Lung (tissue), 11 donors: ENCODE measurements at regions not wholly inside any gene's neighbourhood (a gene's known extent, or its start where the extent isn't known, plus 50 kb on each side); places are given as distances from the start of the nearest gene placed in this dataset.

Source experiments
- ATAC-seq: fragments of 200-7000 bp; cut with Tn5 transposase; one replicate; pipeline ENCODE4 v1.9.1; 2020; ENCODE audit warnings: moderate number of reproducible peaks; ENCODE audit not compliant: insufficient read depth, low FRiP score
- DNase-seq, 3 donors: peaks; one replicate each; pipeline ENCODE4 v3.0.0-alpha.2; 2013 to 2017
- H3K27ac ChIP-seq, 2 donors: one replicate each; pipeline ENCODE4 v1.5.1; 2013; ENCODE audit warnings: mild to moderate bottlenecking in 2 of 2, moderate library complexity in 2 of 2, control low read depth in 1 of 2, inconsistent platforms in 1 of 2, low read depth in 1 of 2, low read length in 1 of 2
- H3K27me3 ChIP-seq, 3 donors: one replicate each; pipeline ENCODE4 v1.5.1; 2013; ENCODE audit warnings: low read length in 2 of 3; ENCODE audit not compliant: control insufficient read depth in 3 of 3, insufficient read depth in 3 of 3
- H3K36me3 ChIP-seq, 4 donors: one replicate each; pipeline ENCODE4 v1.5.1; 2013; ENCODE audit warnings: low read length in 4 of 4, mild to moderate bottlenecking in 1 of 4, moderate library complexity in 1 of 4; ENCODE audit not compliant: control insufficient read depth in 4 of 4, insufficient read depth in 4 of 4
- H3K4me1 ChIP-seq, 5 donors: one replicate each; pipeline ENCODE4 v1.5.1; 2013; ENCODE audit warnings: low read length in 5 of 5, mild to moderate bottlenecking in 2 of 5, moderate library complexity in 1 of 5; ENCODE audit not compliant: control insufficient read depth in 5 of 5, insufficient read depth in 5 of 5
- H3K4me3 ChIP-seq: one replicate; pipeline ENCODE4 v1.5.1; 2013; ENCODE audit warnings: mild to moderate bottlenecking, control low read depth, moderate library complexity
- H3K9ac ChIP-seq, 2 donors: one replicate each; pipeline ENCODE4 v1.5.1; 2013; ENCODE audit warnings: low read length in 2 of 2, control low read depth in 1 of 2; ENCODE audit not compliant: insufficient read depth in 1 of 2
- H3K9me3 ChIP-seq, 4 donors: one replicate each; pipeline ENCODE4 v1.5.1; 2013; ENCODE audit warnings: low read length in 3 of 4, mild to moderate bottlenecking in 1 of 4, moderate library complexity in 1 of 4; ENCODE audit not compliant: control insufficient read depth in 4 of 4, insufficient read depth in 3 of 4
- WGBS, 2 donors: extraction: QIAGEN DNeasy Blood & Tissue Kit; methylation state at CpG; one replicate each; pipeline ENCODE4 v1.1.7; 2013; 5-methylcytosine and 5-hydroxymethylcytosine counted together
- TF ChIP-seq, protein P1 (sequence below): IDR thresholded peaks from 2 replicates; pipeline ENCODE4 v1.5.1; 2012; ENCODE audit warnings: mild to moderate bottlenecking; ENCODE audit errors: control extremely low read depth, extremely low read depth
- donor health status: control.
- donor health status: control.
- donor health status: Bipolar disorder and iron deficiency.
- donor health status: healthy.
- donor health status: DM: yes; HTN: yes; CAD: no.

DNA sequence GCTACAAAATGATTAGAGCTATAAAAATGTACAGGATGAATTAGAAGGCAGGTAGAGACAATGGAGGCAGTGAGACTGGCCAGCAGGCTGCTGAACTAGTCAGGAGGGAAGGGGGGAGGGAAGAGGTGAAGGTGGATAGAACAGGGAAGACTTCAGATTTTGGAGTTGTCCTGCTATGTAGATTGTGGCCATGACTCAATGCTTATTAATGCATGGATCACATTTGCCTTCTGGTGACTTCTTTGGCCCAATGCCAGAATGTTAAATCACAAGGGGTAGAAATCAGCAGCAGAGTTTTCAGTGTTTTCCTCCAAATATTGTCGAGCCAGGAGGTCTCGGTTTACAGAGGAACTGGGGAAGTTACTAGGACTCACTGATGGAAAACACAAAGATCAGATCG lies 346.6 kb downstream of the AASDHPPT start:
- WGBS, 2 donors, result 81 to 85% methylated on average over 3 of the region's 3 CpGs
- no peaks in the 10 kb centered on the region for H3K9me3 ChIP-seq
- H3K4me1 ChIP-seq, result no peaks in the 10 kb centered on the region
- H3K27me3 ChIP-seq, result no peaks in the 10 kb centered on the region
- ATAC-seq (no peak), DNase-seq (no peak)
- no peak overlapping the region for H3K4me3 ChIP-seq
- H3K27ac ChIP-seq, result no peak overlapping the region
- H3K36me3 ChIP-seq, result no peaks in the 10 kb centered on the region
- TF ChIP-seq, protein P1, sequence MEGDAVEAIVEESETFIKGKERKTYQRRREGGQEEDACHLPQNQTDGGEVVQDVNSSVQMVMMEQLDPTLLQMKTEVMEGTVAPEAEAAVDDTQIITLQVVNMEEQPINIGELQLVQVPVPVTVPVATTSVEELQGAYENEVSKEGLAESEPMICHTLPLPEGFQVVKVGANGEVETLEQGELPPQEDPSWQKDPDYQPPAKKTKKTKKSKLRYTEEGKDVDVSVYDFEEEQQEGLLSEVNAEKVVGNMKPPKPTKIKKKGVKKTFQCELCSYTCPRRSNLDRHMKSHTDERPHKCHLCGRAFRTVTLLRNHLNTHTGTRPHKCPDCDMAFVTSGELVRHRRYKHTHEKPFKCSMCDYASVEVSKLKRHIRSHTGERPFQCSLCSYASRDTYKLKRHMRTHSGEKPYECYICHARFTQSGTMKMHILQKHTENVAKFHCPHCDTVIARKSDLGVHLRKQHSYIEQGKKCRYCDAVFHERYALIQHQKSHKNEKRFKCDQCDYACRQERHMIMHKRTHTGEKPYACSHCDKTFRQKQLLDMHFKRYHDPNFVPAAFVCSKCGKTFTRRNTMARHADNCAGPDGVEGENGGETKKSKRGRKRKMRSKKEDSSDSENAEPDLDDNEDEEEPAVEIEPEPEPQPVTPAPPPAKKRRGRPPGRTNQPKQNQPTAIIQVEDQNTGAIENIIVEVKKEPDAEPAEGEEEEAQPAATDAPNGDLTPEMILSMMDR, result no peak
- H3K9ac ChIP-seq, result no peak overlapping the region

DNA sequence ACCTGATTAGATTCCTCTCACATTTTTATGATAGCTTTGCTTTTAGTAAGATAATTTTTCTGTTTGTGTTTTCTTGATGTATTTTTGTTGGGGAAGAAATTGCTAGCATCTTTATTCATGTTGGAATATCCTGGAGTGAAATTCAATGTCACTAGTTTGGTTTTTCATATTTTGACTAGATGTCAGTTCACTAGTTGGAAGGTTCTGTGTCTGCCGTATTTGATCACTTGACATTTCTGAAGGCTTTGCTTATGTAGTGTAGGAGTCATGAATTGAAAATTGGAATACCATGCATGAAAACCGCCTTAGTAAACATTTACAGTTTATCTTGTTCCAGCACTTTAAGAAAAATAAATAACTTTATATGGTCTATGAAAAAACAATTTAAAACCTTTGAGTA lies 348.4 kb downstream of the AASDHPPT start:
- H3K36me3 ChIP-seq, result no peaks in the 10 kb centered on the region
- no peaks in the 10 kb centered on the region for H3K9me3 ChIP-seq
- TF ChIP-seq, protein P1, result no peak
- H3K9ac ChIP-seq, result no peak overlapping the region
- WGBS, 2 donors, result 80% methylated on average over 2 of the region's 2 CpGs
- no peak overlapping the region for H3K4me3 ChIP-seq
- H3K4me1 ChIP-seq, result no peaks in the 10 kb centered on the region
- ATAC-seq (no peak), DNase-seq (no peak)
- no peaks in the 10 kb centered on the region for H3K27me3 ChIP-seq
- no peak overlapping the region for H3K27ac ChIP-seq

DNA sequence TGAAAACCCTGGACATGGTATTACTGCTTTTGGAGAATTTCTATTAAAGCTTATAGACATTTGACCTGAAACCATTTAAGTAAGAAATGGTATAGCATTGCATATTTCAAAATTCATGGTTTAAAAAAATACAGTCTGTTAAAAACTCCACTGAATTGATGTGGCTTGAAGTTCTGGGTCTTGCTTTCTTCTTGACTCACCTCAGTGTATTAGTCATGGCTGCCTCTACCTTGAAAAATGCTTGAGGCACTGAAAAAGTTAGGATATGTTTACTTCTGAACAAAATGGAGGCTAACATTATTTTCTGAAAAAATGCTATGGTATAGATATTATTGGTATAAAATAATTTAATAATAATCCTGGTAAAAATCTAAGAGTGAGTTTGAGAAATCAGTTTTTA lies 349.2 kb downstream of the AASDHPPT start:
- Histone ChIP-seq H3K4me3 (no peak overlapping the region), H3K9ac (no peak overlapping the region), H3K4me1 (no peaks in the 10 kb centered on the region), H3K9me3 (no peaks in the 10 kb centered on the region), H3K27me3 (no peaks in the 10 kb centered on the region), H3K27ac (no peak overlapping the region), H3K36me3 (no peaks in the 10 kb centered on the region)
- ATAC-seq (no peak), DNase-seq (no peak)
- TF ChIP-seq, protein P1, result no peak

DNA sequence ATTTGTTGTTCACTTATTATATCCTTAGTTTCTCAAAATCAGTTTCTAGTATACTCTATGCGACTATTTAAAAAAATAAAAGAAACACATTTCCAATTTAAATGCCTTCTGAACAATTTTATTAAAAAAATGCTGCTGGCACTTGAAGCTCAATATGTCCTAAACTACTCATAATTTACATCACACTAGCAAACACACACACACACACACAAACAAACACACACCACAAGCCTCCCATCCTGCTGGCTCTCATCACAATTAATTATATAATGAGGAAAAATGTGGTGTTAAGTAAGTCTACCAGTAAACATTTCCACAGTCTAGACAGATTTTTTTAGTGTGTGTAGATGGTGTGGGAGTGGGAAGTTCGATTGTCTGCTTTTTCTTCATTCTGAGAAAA lies 350.3 kb downstream of the AASDHPPT start:
- Histone ChIP-seq H3K27ac (no peak overlapping the region), H3K4me3 (no peak overlapping the region), H3K4me1 (no peaks in the 10 kb centered on the region), H3K9ac (no peak overlapping the region), H3K36me3 (no peaks in the 10 kb centered on the region), H3K9me3 (no peaks in the 10 kb centered on the region), H3K27me3 (no peaks in the 10 kb centered on the region)
- ATAC-seq, result no peak
- 61 to 70% methylated on average over 2 of the region's 2 CpGs for WGBS, 2 donors
- TF ChIP-seq, protein P1, result no peak
- peak in 2 of 3 donors; percentile 37 to 53 for DNase-seq
